HG02623 (cell line): ENCODE measurements at regions not wholly inside any gene's neighbourhood (a gene's known extent, or its start where the extent isn't known, plus 50 kb on each side); places are given as distances from the start of the nearest gene placed in this dataset.

ENCODE experiments used
- ATAC-seq: cut with Tn5 transposase; IDR thresholded peaks from one replicate; pipeline ENCODE4 v1.9.1; 2021; ENCODE audit warnings: moderate library complexity; ENCODE audit not compliant: unreplicated experiment

GRCh38 chr1:67582625-67583461, 102.2 kb upstream of the GADD45A start:
- no peak for ATAC-seq

GRCh38 chr1:67583462-67583950, 101.5 kb upstream of the GADD45A start:
- ATAC-seq: no peak

- ATAC-seq: no peak
Measured at GRCh38 chr1:67584938-67585337, 100.1 kb upstream of the GADD45A start.

- no peak for ATAC-seq
Measured at GRCh38 chr1:67586596-67586995, 98.4 kb upstream of the GADD45A start.

GRCh38 chr1:67588178-67588855, 96.7 kb upstream of the GADD45A start:
- no peak for ATAC-seq

- no peak for ATAC-seq
Measured at GRCh38 chr1:67589519-67590233, 95.3 kb upstream of the GADD45A start.

- ATAC-seq: no peak
Measured at GRCh38 chr1:67590329-67590728, 94.7 kb upstream of the GADD45A start.

- ATAC-seq: no peak
Measured at GRCh38 chr1:67594764-67595163, 90.2 kb upstream of the GADD45A start.

GRCh38 chr1:67596674-67597073, 88.3 kb upstream of the GADD45A start:
- ATAC-seq: no peak

GRCh38 chr1:67597336-67597735, 87.7 kb upstream of the GADD45A start:
- ATAC-seq: no peak

GRCh38 chr1:67599085-67599484, 85.9 kb upstream of the GADD45A start:
- ATAC-seq: no peak

- no peak for ATAC-seq
Measured at GRCh38 chr1:67601539-67601938, 83.5 kb upstream of the GADD45A start.

- no peak for ATAC-seq
Measured at GRCh38 chr1:67601955-67602354, 83.0 kb upstream of the GADD45A start.

GRCh38 chr1:67604778-67605177, 80.2 kb upstream of the GADD45A start:
- no peak for ATAC-seq

- no peak for ATAC-seq
Measured at GRCh38 chr1:67605209-67605780, 79.7 kb upstream of the GADD45A start.

GRCh38 chr1:67607286-67607685, 77.7 kb upstream of the GADD45A start:
- no peak for ATAC-seq

- ATAC-seq: no peak
Measured at GRCh38 chr1:67607699-67608098, 77.3 kb upstream of the GADD45A start.

- ATAC-seq: no peak
Measured at GRCh38 chr1:67608661-67609576, 76.1 kb upstream of the GADD45A start.

- ATAC-seq: no peak
Measured at GRCh38 chr1:67609577-67610341, 75.2 kb upstream of the GADD45A start.
